A549 (cell line): ENCODE measurements at regions not wholly inside any gene's neighbourhood (a gene's known extent, or its start where the extent isn't known, plus 50 kb on each side); places are given as distances from the start of the nearest gene placed in this dataset.

Source experiments
- ATAC-seq, 2 experiments: fragments of 200-7000 bp in 1 of 2; fragments of >200 bp in 1 of 2; cut with Nextera tagmentation in 1 of 2; cut with Tn5 transposase in 1 of 2; 3 replicates each; pipeline versions ENCODE4 v1.8.0 to v1.9.1; 2018 to 2020; ENCODE audit warnings: mild to moderate bottlenecking in 1 of 2, moderate library complexity in 1 of 2
- CTCF ChIA-PET: fragments of 300-600 bp; sonication (Branson Sonifier 250); formaldehyde crosslinking; extraction: SDS; loops from one replicate; lab custom pipeline; 2021; ENCODE audit warnings: antibody characterized with exemption, inconsistent platforms; lab: Yijun Ruan, JAX
- POLR2A ChIA-PET: fragments of 350-600 bp; formaldehyde crosslinking; extraction: SDS; loops from one replicate; lab custom pipeline; 2021; ENCODE audit warnings: antibody characterized with exemption, inconsistent platforms; lab: Yijun Ruan, JAX
- DNase-seq, 2 experiments: peaks; one replicate each; pipeline versions ENCODE4 v3.0.0 to v3.0.0-alpha.2; 2011 to 2016; ENCODE audit warnings: low read depth in 1 of 2, low spot score in 1 of 2
- FAIRE-seq: peaks from 2 replicates; lab custom pipeline; 2011; peaks lifted over from hg19 to GRCh38; lab: Jason Lieb, UNC
- H3K27ac ChIP-seq, 2 experiments: fragments of >200 bp; sonication (Bioruptor Twin); formaldehyde crosslinking; 3 replicates each; pipeline ENCODE4 v1.5.1; 2016 to 2017
- H3K4me1 ChIP-seq: fragments of >200 bp; sonication (Bioruptor Twin); formaldehyde crosslinking; 3 replicates; pipeline ENCODE4 v1.6.1; 2016
- H3K4me2 ChIP-seq: fragments of >200 bp; sonication (Bioruptor Twin); formaldehyde crosslinking; 3 replicates; pipeline ENCODE4 v1.6.1; 2016
- H3K4me3 ChIP-seq: fragments of >200 bp; sonication (Bioruptor Twin); formaldehyde crosslinking; 3 replicates; pipeline ENCODE4 v1.5.1; 2016
- H3K9me3 ChIP-seq: fragments of >200 bp; sonication (Bioruptor Twin); formaldehyde crosslinking; 3 replicates; pipeline ENCODE4 v1.6.1; 2016
- BCL3 ChIP-seq: fragments of >200 bp; sonication (Bioruptor Twin); formaldehyde crosslinking; IDR thresholded peaks from 3 replicates; pipeline ENCODE4 v1.6.1; 2016
- CBX8 ChIP-seq: fragments of 200-600 bp; sonication (generic); IDR thresholded peaks from 2 replicates; pipeline ENCODE4 v1.6.1; 2016
- CEBPB ChIP-seq, 2 experiments: fragments of >200 bp in 1 of 2; sonication (Bioruptor Twin) in 1 of 2; formaldehyde crosslinking in 1 of 2; IDR thresholded peaks; 2 replicates each; pipeline ENCODE4 v1.6.1; 2012 to 2016
- CHD4 ChIP-seq: fragments of 200-600 bp; sonication (generic); IDR thresholded peaks from 2 replicates; pipeline ENCODE4 v1.6.1; 2016; ENCODE audit warnings: antibody characterized with exemption, mild to moderate bottlenecking, borderline replicate concordance
- EHMT2 ChIP-seq: fragments of 200-600 bp; sonication (generic); IDR thresholded peaks from 2 replicates; pipeline ENCODE4 v1.6.1; 2016; ENCODE audit warnings: antibody characterized with exemption, low read depth, mild to moderate bottlenecking, moderate library complexity
- ESRRA ChIP-seq: fragments of 150-350 bp; IDR thresholded peaks from 2 replicates; pipeline ENCODE4 v1.6.1; 2014; ENCODE audit warnings: mild to moderate bottlenecking, low read length, borderline replicate concordance
- FOSB ChIP-seq: fragments of 250-450 bp; sonication (Bioruptor Pico); IDR thresholded peaks from 2 replicates; pipeline ENCODE4 v1.5.0; 2020; ENCODE audit warnings: mild to moderate bottlenecking, moderate library complexity
- GATA3 ChIP-seq: IDR thresholded peaks from 2 replicates; pipeline ENCODE4 v1.6.1; 2012; ENCODE audit warnings: borderline replicate concordance
- HOXA7 ChIP-seq: fragments of 250-450 bp; sonication (Bioruptor Pico); IDR thresholded peaks from 2 replicates; pipeline ENCODE4 v1.5.0; 2020; ENCODE audit warnings: mild to moderate bottlenecking, moderate library complexity
- HOXB13 ChIP-seq: fragments of 250-450 bp; sonication (Bioruptor Pico); IDR thresholded peaks from 2 replicates; pipeline ENCODE4 v1.5.0; 2020; ENCODE audit warnings: low read depth, mild to moderate bottlenecking, moderate library complexity
- JUNB ChIP-seq: fragments of >200 bp; sonication (Bioruptor Twin); formaldehyde crosslinking; IDR thresholded peaks from 2 replicates; pipeline ENCODE4 v1.6.1; 2016
- MAFK ChIP-seq: fragments of 450-650 bp; IDR thresholded peaks from 2 replicates; pipeline ENCODE4 v1.6.1; 2014; ENCODE audit not compliant: partially characterized antibody
- MYC ChIP-seq: IDR thresholded peaks from 2 replicates; pipeline ENCODE4 v1.6.1; 2012; ENCODE audit warnings: mild to moderate bottlenecking, inconsistent platforms, low read length, improper control_type of control experiment, borderline replicate concordance
- NPAS2 ChIP-seq: fragments of 250-450 bp; sonication (Bioruptor Pico); IDR thresholded peaks from 2 replicates; pipeline ENCODE4 v1.8.0; 2022; ENCODE audit warnings: mild to moderate bottlenecking, moderate library complexity, borderline replicate concordance
- NR3C1 ChIP-seq: fragments of >200 bp; sonication (Bioruptor Twin); formaldehyde crosslinking; IDR thresholded peaks from 3 replicates; pipeline ENCODE4 v1.6.1; 2017
- PBX3 ChIP-seq: IDR thresholded peaks from 2 replicates; pipeline ENCODE4 v1.6.1; 2012
- POLR2A ChIP-seq: IDR thresholded peaks from 2 replicates; pipeline ENCODE4 v1.6.1; 2012; ENCODE audit warnings: mild to moderate bottlenecking, low read length
- POLR2AphosphoS2 ChIP-seq: conservative IDR thresholded peaks from 2 replicates; pipeline ENCODE4 v1.6.1; 2012; ENCODE audit warnings: low read length, improper control_type of control experiment, inconsistent platforms
- RAD21 ChIP-seq, 2 experiments: fragments of >200 bp in 1 of 2; sonication (Bioruptor Twin) in 1 of 2; formaldehyde crosslinking in 1 of 2; IDR thresholded peaks in 1 of 2; conservative IDR thresholded peaks in 1 of 2; 2 replicates in 1 of 2; 3 replicates in 1 of 2; pipeline ENCODE4 v1.6.1; 2012 to 2018; ENCODE audit warnings: inconsistent platforms in 1 of 2
- RARB ChIP-seq: fragments of 250-450 bp; sonication (Bioruptor Pico); IDR thresholded peaks from 2 replicates; pipeline ENCODE4 v1.8.0; 2021; ENCODE audit warnings: mild to moderate bottlenecking, moderate library complexity
- REST ChIP-seq: fragments of 200-600 bp; sonication (generic); IDR thresholded peaks from 2 replicates; pipeline ENCODE4 v1.6.1; 2016; ENCODE audit warnings: antibody characterized with exemption, mild to moderate bottlenecking, moderate library complexity
- RFX5 ChIP-seq: fragments of 450-650 bp; IDR thresholded peaks from 2 replicates; pipeline ENCODE4 v1.7.1; 2014; ENCODE audit warnings: antibody characterized with exemption, mild to moderate bottlenecking, moderate library complexity
- RNF2 ChIP-seq: fragments of 200-600 bp; sonication (generic); IDR thresholded peaks from 2 replicates; pipeline ENCODE4 v1.6.1; 2016; ENCODE audit warnings: low read depth, mild to moderate bottlenecking, antibody characterized with exemption, moderate library complexity, borderline replicate concordance
- SREBF2 ChIP-seq: fragments of 450-650 bp; IDR thresholded peaks from 2 replicates; pipeline ENCODE4 v1.6.1; 2014; ENCODE audit warnings: mild to moderate bottlenecking, moderate library complexity
- TFCP2L1 ChIP-seq: fragments of 250-450 bp; sonication (Bioruptor Pico); IDR thresholded peaks from 2 replicates; pipeline ENCODE4 v1.5.0; 2021; ENCODE audit warnings: mild to moderate bottlenecking
- ZC3H11A ChIP-seq: fragments of 450-650 bp; IDR thresholded peaks from 2 replicates; pipeline ENCODE4 v1.6.1; 2014; ENCODE audit warnings: antibody characterized with exemption, mild to moderate bottlenecking
- ZFP36 ChIP-seq: fragments of 450-650 bp; IDR thresholded peaks from 2 replicates; pipeline ENCODE4 v1.6.1; 2014; ENCODE audit warnings: borderline replicate concordance; ENCODE audit not compliant: partially characterized antibody
- WGBS: methylation state at CpG from one replicate; pipeline ENCODE4 v1.1.6; 2017; ENCODE audit errors: missing lambda C conversion rate; 5-methylcytosine and 5-hydroxymethylcytosine counted together
- TF ChIP-seq, protein P1 (sequence below): fragments of 250-450 bp; sonication (Bioruptor Pico); IDR thresholded peaks from 2 replicates; pipeline ENCODE4 v1.5.0; 2021; ENCODE audit warnings: mild to moderate bottlenecking, moderate library complexity, borderline replicate concordance

- Histone ChIP-seq H3K27ac (no peak overlapping the region), H3K4me3 (no peak overlapping the region), H3K9me3 (peaks cover 15% of the 10 kb centered on the region), H3K4me2 (no peak overlapping the region), H3K4me1 (no peaks in the 10 kb centered on the region)
- ChIA-PET CTCF (interaction anchor here (0.6 to 0.8 kb wide), 2 partner anchors 11 to 425 kb away, joined by 3 read pairs; no protein-coding TSS in a partner anchor), POLR2A (no interaction called here)
- TF ChIP-seq ESRRA (no peak), POLR2A (no peak), BCL3 (no peak), SREBF2 (no peak), EHMT2 (no peak), RAD21 (conservative IDR thresholded peaks at IDR 0.05 in 1 of 2, IDR thresholded peaks at IDR 0.05 in 1 of 2) (no peak), CBX8 (no peak), MAFK (no peak), HOXA7 (no peak), GATA3 (no peak), ZFP36 (no peak), RARB (CRISPR knock-in tag) (no peak), ZC3H11A (no peak), NR3C1 (no peak), HOXB13 (no peak)
- TF ChIP-seq, protein P1, sequence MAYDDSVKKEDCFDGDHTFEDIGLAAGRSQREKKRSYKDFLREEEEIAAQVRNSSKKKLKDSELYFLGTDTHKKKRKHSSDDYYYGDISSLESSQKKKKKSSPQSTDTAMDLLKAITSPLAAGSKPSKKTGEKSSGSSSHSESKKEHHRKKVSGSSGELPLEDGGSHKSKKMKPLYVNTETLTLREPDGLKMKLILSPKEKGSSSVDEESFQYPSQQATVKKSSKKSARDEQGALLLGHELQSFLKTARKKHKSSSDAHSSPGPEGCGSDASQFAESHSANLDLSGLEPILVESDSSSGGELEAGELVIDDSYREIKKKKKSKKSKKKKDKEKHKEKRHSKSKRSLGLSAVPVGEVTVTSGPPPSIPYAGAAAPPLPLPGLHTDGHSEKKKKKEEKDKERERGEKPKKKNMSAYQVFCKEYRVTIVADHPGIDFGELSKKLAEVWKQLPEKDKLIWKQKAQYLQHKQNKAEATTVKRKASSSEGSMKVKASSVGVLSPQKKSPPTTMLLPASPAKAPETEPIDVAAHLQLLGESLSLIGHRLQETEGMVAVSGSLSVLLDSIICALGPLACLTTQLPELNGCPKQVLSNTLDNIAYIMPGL (CRISPR knock-in tag): no peak
- ATAC-seq: no peak
- DNase-seq: no peak
- FAIRE-seq: no peak
Measured at GRCh38 chr7:73968487-73968886, 59.5 kb upstream of the ELN start.

DNA sequence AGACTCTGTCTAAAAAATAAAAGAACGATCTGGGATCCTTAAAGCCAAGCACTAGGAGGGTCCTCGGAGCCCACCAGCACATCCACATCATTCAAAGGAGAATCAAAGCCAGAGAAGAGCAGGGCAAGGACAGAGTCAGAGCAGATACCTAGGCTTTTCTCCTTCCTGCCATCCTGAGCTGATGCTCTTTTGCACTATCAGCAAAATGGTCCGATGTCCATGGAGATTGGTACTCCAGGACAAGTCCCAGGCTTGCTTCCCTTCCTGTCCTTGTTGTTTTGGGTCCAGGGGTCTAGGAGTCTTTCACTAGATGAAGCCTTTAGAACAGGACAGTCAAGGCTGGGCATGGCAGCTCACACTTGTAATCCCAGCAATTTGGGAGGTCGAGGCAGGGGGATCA lies 58.0 kb upstream of the ELN start:
- no peak for TF ChIP-seq PBX3
- TF ChIP-seq MAFK: peak; percentile 84
- Histone ChIP-seq H3K9me3 (0 out of 3 replicates have a peak, but pooled peaks cover under 1% of the 10 kb centered on the region), H3K4me3 (no peak overlapping the region), H3K27ac (no peak overlapping the region), H3K4me2 (no peak overlapping the region), H3K4me1 (no peaks in the 10 kb centered on the region)
- no peak for ATAC-seq
- WGBS: 55% methylated on average over 4 of the region's 4 CpGs
- DNase-seq: no peak
- CTCF ChIA-PET: interaction anchor here (0.6 to 1.7 kb wide), 5 partner anchors 9 to 124 kb away, joined by 3 to 10 read pairs (median 4); no protein-coding TSS in a partner anchor
- POLR2A ChIA-PET: no interaction called here
- no peak for FAIRE-seq

DNA sequence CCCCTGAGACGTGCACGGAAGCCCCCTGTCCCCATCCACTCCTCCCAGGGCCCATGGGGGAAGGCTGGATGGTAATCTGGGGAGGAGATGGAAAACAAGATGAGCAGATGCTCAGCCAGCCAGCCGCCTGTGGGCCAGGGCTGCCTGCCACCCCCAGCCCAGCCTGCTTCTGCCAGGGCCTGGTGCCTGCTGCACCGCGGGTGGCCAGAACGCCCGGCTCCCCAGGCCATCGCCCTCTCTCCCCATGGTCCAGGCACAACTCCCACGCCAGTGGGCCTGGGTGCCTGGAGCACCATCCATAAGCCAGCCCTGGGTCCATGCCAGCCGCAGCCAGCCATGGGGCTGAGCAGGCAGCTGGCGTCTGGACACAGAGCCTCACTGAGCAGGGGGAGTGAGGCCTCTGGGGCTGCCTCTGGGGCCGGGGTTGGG lies 57.2 kb upstream of the ELN start:
- no peak overlapping the region for H3K27ac ChIP-seq
- 67% methylated on average over 11 of the region's 12 CpGs for WGBS
- no peaks in the 10 kb centered on the region for H3K4me1 ChIP-seq
- ChIA-PET CTCF (interaction anchor here (1.4 to 1.7 kb wide), 3 partner anchors 9 to 87 kb away, joined by 3 to 6 read pairs (median 4); no protein-coding TSS in a partner anchor), POLR2A (no interaction called here)
- no peaks in the 10 kb centered on the region for H3K9me3 ChIP-seq
- peak in 1 of 2 experiments; percentile 13; a peak in 1 of 6 replicates for ATAC-seq
- no peak for DNase-seq
- H3K4me3 ChIP-seq: no peak overlapping the region
- H3K4me2 ChIP-seq: no peak overlapping the region
- no peak for FAIRE-seq
- TF ChIP-seq POLR2AphosphoS2 (no peak), ZFP36 (no peak), CEBPB (IDR thresholded peaks at IDR 0.05) (no peak), JUNB (no peak), TFCP2L1 (CRISPR knock-in tag) (no peak), CHD4 (no peak), RNF2 (no peak), REST (no peak), NPAS2 (no peak), POLR2A (no peak), FOSB (CRISPR knock-in tag) (no peak), RAD21 (conservative IDR thresholded peaks at IDR 0.05 in 1 of 2, IDR thresholded peaks at IDR 0.05 in 1 of 2) (no peak), MAFK (no peak), RFX5 (no peak), MYC (no peak)
